Upper lobe of left lung (tissue), 4 donors: ENCODE measurements at regions not wholly inside any gene's neighbourhood (a gene's known extent, or its start where the extent isn't known, plus 50 kb on each side); places are given as distances from the start of the nearest gene placed in this dataset.
"Not testable (repeated sequence)": the region's sequence is repeated elsewhere in the genome, so short reads cannot be mapped to it uniquely, and the experiment has no call there.

Experiments
- CTCF ChIP-seq, 6 experiments: fragments of 450-650 bp in 4 of 6; fragments of 200-600 bp in 2 of 6; sonication (generic) in 2 of 6; IDR thresholded peaks; one replicate each; pipeline ENCODE4 v1.5.1; 2016 to 2019; ENCODE audit warnings: antibody characterized with exemption in 6 of 6
- EP300 ChIP-seq, 4 donors: sonication (generic); formaldehyde crosslinking; IDR thresholded peaks; one replicate each; pipeline ENCODE4 v1.5.1; 2017; ENCODE audit warnings: antibody characterized with exemption in 4 of 4, control low read depth in 2 of 4
- POLR2A ChIP-seq, 4 donors: fragments of 450-650 bp; IDR thresholded peaks; one replicate each; pipeline ENCODE4 v1.5.1; 2016 to 2017; ENCODE audit warnings: antibody characterized with exemption in 4 of 4, mild to moderate bottlenecking in 2 of 4

GRCh38 chr15:28772857-28773256, 60.6 kb upstream of the GOLGA8M start:
- not testable (repeated sequence) for TF ChIP-seq POLR2A, CTCF, EP300 (IDR thresholded peaks at IDR 0.05)
